WI38 (cell line): ENCODE measurements at regions not wholly inside any gene's neighbourhood (a gene's known extent, or its start where the extent isn't known, plus 50 kb on each side); places are given as distances from the start of the nearest gene placed in this dataset.

Experiments used
- H3K4me3 ChIP-seq: 2 replicates; pipeline ENCODE4 v1.5.1; 2011; ENCODE audit warnings: low read depth, mild to moderate bottlenecking, control low read depth, low read length
- TF ChIP-seq, protein P1 (sequence below): IDR thresholded peaks from 2 replicates; pipeline ENCODE4 v1.5.1; 2012; ENCODE audit warnings: low read depth, mild to moderate bottlenecking, control low read depth, low read length

DNA sequence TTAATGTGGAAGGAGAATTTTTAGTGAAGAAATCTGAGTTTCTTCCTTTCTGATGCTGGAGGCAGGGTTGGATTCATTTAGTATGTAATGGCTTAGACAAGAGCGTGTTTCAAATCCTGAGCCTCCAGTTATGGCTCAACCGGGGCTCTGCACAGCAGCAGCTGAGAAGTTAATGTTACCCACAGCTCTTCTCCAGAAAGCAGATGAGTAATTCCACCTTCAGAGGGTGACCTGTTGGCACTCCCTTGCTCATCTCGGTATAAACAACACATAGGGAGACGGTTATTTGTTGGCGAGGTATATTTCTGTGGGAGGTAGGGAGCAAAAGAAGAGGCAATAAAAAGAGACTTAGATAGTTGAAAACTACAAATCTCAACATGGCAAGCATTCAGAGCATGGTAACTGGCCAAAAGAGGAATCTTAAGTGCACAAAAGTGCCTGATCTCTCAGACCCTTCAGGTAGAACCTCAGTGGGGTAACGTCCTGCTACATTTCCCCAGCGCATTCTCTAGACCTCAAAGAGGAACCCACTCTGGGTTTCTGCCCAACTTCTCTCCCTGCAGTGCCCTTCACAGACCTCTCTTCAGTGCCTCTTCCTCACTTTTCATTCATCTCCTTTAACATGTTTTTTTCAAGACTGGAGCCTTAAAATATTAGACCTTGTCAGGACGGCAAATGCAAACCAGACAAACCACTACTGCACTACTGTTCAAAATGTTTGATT, 417.5 kb upstream of the ADAMTSL1 start:
- no peak overlapping the region for H3K4me3 ChIP-seq
- TF ChIP-seq, protein P1, sequence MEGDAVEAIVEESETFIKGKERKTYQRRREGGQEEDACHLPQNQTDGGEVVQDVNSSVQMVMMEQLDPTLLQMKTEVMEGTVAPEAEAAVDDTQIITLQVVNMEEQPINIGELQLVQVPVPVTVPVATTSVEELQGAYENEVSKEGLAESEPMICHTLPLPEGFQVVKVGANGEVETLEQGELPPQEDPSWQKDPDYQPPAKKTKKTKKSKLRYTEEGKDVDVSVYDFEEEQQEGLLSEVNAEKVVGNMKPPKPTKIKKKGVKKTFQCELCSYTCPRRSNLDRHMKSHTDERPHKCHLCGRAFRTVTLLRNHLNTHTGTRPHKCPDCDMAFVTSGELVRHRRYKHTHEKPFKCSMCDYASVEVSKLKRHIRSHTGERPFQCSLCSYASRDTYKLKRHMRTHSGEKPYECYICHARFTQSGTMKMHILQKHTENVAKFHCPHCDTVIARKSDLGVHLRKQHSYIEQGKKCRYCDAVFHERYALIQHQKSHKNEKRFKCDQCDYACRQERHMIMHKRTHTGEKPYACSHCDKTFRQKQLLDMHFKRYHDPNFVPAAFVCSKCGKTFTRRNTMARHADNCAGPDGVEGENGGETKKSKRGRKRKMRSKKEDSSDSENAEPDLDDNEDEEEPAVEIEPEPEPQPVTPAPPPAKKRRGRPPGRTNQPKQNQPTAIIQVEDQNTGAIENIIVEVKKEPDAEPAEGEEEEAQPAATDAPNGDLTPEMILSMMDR, result no peak

DNA sequence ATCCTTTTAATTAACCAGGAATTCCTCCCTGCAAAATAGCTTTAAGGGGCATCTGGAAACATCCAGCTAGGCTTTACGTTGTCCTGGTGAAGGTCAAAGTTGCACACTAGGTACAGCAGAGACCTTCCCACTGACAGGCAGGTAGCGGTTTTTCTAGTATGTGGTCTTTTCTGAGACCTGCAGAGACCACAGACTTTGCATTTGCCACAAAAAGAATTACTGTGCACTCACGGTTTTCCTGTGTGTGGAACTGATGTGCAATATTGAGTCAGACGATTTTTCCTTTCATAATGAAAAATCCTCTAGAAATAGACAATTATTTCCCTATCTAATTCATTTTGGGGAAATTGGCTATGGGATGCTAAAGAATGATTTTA, 417.0 kb upstream of the ADAMTSL1 start:
- TF ChIP-seq, protein P1, result no peak

DNA sequence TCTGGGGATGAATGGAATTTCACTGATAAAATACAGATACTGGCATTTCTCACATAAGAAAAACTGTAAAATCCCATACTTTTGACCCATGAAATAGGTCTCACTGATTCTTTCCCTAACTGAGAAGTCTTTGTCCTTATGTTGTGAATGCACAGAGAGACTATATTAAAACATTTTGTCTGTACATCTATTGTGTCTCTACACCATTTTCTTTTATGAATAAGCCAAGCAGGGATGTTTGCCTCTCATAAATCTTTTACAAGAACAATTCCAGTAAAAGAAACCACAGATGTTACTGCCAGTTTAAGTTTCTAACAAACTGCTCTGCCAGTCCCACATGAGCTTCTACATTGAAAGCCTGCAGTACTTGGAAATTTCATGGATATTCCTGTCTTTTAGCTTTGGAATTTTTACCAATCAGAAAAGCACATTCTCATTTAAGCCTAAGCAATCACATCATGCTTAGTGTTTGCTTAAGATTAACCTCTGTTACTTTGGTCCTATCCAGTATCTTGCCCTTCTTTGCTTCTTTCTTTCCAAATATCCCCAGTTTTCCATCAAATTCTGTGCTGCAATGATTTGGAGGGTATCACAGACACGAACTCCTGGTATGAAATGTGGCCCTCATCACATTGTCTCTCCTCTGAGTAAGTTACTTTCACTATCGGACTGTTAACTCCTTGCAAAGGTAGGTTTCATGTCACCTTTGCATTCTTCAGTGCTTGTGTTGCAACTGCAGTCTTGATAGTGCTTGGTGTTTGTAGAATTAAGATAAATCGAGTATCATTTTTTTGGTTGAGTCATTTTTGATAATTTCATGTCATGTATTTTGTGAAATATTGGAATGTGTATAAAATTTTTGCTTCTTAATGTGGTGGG, 415.1 kb upstream of the ADAMTSL1 start:
- TF ChIP-seq, protein P1, result no peak
- H3K4me3 ChIP-seq, result no peak overlapping the region

More for the DNA sequence above, 417.0 kb upstream of the ADAMTSL1 start:
- no peak overlapping the region for H3K4me3 ChIP-seq

DNA sequence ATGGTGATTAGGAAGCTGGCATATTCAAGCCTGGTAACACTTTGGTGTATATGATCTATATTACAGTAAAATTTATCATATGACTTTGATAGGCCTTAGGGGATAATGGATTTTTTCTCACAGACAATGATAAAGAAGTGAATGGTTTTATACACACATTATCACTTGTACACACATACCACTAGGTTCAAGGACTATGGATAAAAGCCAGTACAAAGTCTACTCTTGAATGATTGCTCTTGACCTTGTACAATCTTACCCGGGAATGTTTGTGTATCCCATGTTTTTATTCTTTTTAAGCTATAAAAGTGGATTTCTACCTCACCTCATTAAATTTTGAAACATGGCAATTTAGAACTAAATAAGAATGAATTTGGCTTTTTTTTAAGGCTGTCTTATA, 414.5 kb upstream of the ADAMTSL1 start:
- TF ChIP-seq, protein P1, result no peak

DNA sequence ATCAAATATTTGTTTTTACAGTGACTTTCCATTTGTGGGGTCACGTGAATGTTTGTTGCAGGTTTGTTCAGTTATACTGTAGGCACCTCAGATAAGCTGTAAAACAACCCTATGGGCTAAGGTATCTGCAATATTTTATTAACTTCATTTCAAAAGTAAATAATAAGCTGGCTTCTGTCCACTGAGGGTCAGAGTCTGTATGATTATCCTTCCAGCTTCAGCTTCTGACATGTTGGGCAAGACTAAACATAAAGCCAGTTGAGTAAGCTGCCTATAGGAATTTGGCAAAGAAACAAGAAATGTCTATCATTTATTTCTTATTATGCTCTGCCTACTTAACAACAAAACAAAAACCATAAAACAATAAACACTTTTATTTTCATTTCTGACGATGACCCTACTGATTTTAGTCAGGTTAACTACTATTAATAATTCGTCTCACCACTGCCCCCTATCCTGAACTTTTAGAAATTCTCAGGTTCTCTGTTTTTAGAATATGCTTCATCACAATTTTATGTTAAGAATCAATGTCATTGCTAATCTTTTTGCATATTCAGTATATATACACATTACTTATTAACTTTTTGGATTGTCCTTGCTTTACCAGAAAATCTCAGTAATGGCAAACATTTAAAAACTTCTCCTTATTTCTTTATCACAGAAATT, 413.6 kb upstream of the ADAMTSL1 start:
- H3K4me3 ChIP-seq, result no peak overlapping the region
- TF ChIP-seq, protein P1, result no peak

More for the DNA sequence above, 414.5 kb upstream of the ADAMTSL1 start:
- no peak overlapping the region for H3K4me3 ChIP-seq

DNA sequence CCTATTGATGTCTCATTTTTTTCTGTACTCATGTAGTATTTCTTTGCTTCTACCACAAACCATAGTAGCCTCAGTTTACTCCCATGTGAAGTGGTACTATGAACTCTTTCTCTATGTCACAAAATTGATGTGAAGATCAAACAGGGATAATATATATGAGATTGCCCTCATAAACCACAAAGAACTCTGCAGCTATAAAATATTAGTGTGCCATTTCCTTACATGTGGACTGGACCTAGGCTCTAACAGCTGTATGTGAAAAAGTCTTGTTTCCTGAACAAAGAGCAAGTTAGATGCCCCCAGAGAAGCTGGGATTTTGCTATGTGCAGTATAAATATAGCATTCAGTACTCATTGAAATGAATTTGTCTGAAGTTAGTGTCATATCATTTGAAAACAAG, 412.6 kb upstream of the ADAMTSL1 start:
- H3K4me3 ChIP-seq, result no peak overlapping the region
- TF ChIP-seq, protein P1, result no peak
